Lower leg skin (tissue), 4 donors: ENCODE measurements at regions not wholly inside any gene's neighbourhood (a gene's known extent, or its start where the extent isn't known, plus 50 kb on each side); places are given as distances from the start of the nearest gene placed in this dataset.
"Not testable (repeated sequence)": the region's sequence is repeated elsewhere in the genome, so short reads cannot be mapped to it uniquely, and the experiment has no call there.

ENCODE experiments used
- DNase-seq, 2 donors: peaks; one replicate each; pipeline ENCODE4 v3.0.0-alpha.2; 2019; ENCODE audit warnings: low spot score in 2 of 2
- H3K4me3 ChIP-seq: fragments of 200-600 bp; sonication (generic); 2 replicates; pipeline ENCODE4 v1.5.1; 2017; ENCODE audit warnings: mild to moderate bottlenecking, low read depth; ENCODE audit not compliant: poor library complexity, severe bottlenecking
- POLR2A ChIP-seq, 2 donors: fragments of 450-650 bp; IDR thresholded peaks; one replicate each; pipeline ENCODE4 v1.6.1; 2016 to 2017; ENCODE audit warnings: antibody characterized with exemption in 2 of 2, mild to moderate bottlenecking in 1 of 2, moderate library complexity in 1 of 2
- WGBS, 2 donors: methylation state at CpG; one replicate each; pipeline ENCODE4 v1.1.5; 2018; 5-methylcytosine and 5-hydroxymethylcytosine counted together
- intact Hi-C: fragments of 100-400 bp; cut with DNase I; formaldehyde crosslinking; loops from one replicate; pipeline ENCODE4 v1.15.0; 2023; ENCODE audit warnings: low total_unique reads
- TF ChIP-seq, protein P1 (sequence below), 3 donors: fragments of 450-650 bp; IDR thresholded peaks; one replicate each; pipeline ENCODE4 v1.5.1; 2016; ENCODE audit warnings: antibody characterized with exemption in 3 of 3, mild to moderate bottlenecking in 3 of 3, moderate library complexity in 2 of 3

DNA sequence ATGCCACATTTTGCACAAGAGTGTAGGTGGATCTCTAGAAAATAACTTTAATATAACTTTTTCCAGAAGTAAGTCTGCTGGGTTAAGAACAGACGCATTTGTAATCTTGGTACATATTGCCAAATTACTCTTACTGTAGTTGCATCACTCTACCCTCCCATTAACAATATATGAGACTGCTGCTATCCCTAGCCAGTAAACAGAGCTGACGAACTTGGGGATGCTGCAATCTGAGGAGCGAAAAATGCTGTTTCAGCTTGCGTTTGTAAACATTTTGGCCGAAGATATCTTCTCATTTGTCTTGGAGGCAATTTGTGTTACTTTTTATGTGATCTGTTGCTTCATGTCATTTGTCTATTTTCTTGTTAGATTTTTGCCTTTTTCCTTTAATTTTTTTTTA lies 1482.8 kb downstream of the OLFM4 start:
- no peak for TF ChIP-seq POLR2A (IDR thresholded peaks at IDR 0.05)
- TF ChIP-seq, protein P1, sequence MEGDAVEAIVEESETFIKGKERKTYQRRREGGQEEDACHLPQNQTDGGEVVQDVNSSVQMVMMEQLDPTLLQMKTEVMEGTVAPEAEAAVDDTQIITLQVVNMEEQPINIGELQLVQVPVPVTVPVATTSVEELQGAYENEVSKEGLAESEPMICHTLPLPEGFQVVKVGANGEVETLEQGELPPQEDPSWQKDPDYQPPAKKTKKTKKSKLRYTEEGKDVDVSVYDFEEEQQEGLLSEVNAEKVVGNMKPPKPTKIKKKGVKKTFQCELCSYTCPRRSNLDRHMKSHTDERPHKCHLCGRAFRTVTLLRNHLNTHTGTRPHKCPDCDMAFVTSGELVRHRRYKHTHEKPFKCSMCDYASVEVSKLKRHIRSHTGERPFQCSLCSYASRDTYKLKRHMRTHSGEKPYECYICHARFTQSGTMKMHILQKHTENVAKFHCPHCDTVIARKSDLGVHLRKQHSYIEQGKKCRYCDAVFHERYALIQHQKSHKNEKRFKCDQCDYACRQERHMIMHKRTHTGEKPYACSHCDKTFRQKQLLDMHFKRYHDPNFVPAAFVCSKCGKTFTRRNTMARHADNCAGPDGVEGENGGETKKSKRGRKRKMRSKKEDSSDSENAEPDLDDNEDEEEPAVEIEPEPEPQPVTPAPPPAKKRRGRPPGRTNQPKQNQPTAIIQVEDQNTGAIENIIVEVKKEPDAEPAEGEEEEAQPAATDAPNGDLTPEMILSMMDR (IDR thresholded peaks at IDR 0.05), result no peak
- WGBS, 2 donors, result 57 to 59% methylated on average over 5 of the region's 5 CpGs
- no peak for DNase-seq
- intact Hi-C loops, result no loop called here
- no peak overlapping the region for H3K4me3 ChIP-seq

DNA sequence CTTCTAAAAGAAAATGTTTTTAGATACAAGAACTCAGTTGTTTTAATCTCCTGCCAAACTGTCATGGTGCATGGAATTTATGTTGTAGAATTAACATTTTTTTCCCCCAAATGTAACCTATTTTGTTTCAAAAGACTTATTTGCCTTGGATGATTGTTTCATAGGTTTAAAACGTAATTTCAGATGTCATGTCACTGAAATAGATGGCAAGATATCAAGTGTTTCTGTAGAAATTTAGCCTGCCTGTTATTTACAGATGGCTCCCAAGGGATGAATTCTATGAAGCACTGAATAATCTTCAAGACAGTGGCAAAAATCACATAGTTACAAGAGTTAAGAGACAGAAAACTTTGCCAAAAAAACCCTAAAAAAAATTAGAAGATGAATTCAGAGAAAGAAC lies 1484.6 kb downstream of the OLFM4 start:
- TF ChIP-seq, protein P1 (IDR thresholded peaks at IDR 0.05), result no peak
- no peak for TF ChIP-seq POLR2A (IDR thresholded peaks at IDR 0.05)
- no peak overlapping the region for H3K4me3 ChIP-seq
- 5 to 7% methylated on average over 1 of the region's 1 CpG for WGBS, 2 donors
- no peak for DNase-seq
- intact Hi-C loops, result no loop called here

DNA sequence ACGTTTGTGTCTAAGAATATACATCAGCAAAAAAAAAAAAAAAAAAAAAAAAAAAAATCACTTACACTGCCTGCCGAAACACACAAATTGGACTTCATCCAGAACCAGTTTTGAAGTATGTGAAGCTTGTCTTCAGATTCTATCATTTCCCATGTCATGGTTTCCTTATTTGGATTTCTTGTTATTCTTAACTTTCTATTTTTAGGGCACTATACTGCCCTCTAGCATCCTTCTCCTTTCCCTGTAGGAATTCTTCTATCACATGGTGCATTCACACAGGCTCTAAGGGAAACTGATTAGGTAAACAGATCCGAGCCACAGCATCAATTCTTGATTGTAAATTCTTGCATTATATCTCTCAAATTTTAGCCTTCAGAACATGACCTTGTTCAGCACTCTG lies 1507.5 kb downstream of the OLFM4 start:
- DNase-seq, result no peak
- intact Hi-C loops, result no loop called here
- TF ChIP-seq POLR2A (IDR thresholded peaks at IDR 0.05), result no peak
- TF ChIP-seq, protein P1 (IDR thresholded peaks at IDR 0.05), result no peak
- H3K4me3 ChIP-seq, result no peak overlapping the region
- 17 to 23% methylated on average over 3 of the region's 3 CpGs for WGBS, 2 donors

DNA sequence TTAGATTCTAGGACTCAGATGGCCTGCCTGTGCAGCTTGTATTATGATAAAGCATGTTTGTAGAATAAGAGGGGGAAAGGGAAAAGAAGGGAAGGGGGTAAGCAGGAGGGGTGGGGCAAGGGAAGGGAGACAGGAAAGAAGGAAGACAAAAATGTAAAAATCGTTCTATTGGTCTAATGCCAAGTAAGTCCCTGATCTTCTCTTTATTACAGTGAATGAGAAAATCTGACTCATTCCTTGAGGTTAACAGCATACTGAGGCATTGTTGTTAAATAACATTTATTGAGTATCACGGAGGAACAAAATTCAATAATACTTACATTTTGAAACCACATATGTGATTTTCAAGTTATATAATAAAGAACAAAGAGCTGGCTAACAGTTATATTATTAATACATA lies 1534.7 kb downstream of the OLFM4 start:
- WGBS, 2 donors, result 24 to 43% methylated on average over 2 of the region's 2 CpGs
- no peak for DNase-seq
- intact Hi-C loops, result no loop called here
- H3K4me3 ChIP-seq, result no peak overlapping the region
- no peak for TF ChIP-seq POLR2A (IDR thresholded peaks at IDR 0.05)
- TF ChIP-seq, protein P1 (IDR thresholded peaks at IDR 0.05), result no peak

DNA sequence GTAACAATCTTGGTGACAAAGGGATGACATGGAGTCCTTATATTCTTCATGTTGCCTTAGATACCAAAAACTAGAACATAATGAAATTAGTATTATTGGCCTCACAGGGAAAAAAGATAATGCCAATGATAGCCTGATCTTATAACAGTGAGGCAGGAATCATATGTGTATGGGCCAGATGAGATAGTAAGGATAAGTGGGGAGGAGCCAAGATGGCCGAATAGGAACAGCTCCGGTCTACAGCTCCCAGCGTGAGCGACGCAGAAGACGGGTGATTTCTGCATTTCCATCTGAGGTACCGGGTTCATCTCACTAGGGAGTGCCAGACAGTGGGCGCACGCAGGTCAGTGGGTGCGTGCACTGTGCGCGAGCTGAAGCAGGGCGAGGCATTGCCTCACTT lies 1543.4 kb downstream of the OLFM4 start:
- DNase-seq, intact Hi-C loops, H3K4me3 ChIP-seq: not testable (repeated sequence)
- 97% methylated on average over 13 of the region's 13 CpGs for WGBS, 2 donors

DNA sequence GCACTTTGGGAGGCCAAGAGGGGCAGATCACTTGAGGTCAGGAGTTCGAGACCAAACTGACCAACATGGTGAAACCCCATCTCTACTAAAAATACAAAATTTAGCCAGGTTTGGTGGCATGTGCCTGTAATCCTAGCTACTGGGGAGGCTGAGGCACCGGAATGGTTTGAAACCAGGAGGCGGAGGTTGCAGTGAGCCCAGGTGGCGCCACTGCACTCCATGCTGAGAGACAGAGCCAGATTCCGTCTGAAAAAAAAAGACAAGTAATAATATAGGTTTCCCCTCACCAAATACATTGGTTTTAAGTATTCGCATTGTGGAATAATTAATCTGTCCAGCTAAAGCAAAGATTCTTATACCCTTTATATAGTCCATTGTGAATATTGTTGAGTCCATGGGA lies 1544.6 kb downstream of the OLFM4 start:
- no peak for TF ChIP-seq POLR2A (IDR thresholded peaks at IDR 0.05)
- TF ChIP-seq, protein P1 (IDR thresholded peaks at IDR 0.05), result no peak
- intact Hi-C loops, result no loop called here
- H3K4me3 ChIP-seq, result no peak overlapping the region
- DNase-seq, result no peak
- 91 to 95% methylated on average over 6 of the region's 6 CpGs for WGBS, 2 donors
